ENCODE measurements at regions not wholly inside any gene's neighbourhood (a gene's known extent, or its start where the extent isn't known, plus 50 kb on each side); places are given as distances from the start of the nearest gene placed in this dataset.

- peak overlapping the region; percentile 43 for H3K4me3 ChIP-seq (ENCODE audit: low read depth, low read length)
- TF ChIP-seq CTCF (IDR thresholded peaks at IDR 0.05; ENCODE audit: low read depth, low read length): no peak
Observed at GRCh38 chr3:64353226-64353625, 128.0 kb upstream of the PRICKLE2 start.

- H3K4me3 ChIP-seq (ENCODE audit: low read depth, low read length): no peak overlapping the region
- no peak for TF ChIP-seq CTCF (IDR thresholded peaks at IDR 0.05; ENCODE audit: low read depth, low read length)
Observed at GRCh38 chr3:64352639-64352992, 127.3 kb upstream of the PRICKLE2 start.

- H3K4me3 ChIP-seq (ENCODE audit: low read depth, low read length): no peak overlapping the region
- no peak for TF ChIP-seq CTCF (IDR thresholded peaks at IDR 0.05; ENCODE audit: low read depth, low read length)
Observed at GRCh38 chr3:64351713-64352638, 126.7 kb upstream of the PRICKLE2 start.

- no peak overlapping the region for H3K4me3 ChIP-seq (ENCODE audit: low read depth, low read length)
- no peak for TF ChIP-seq CTCF (IDR thresholded peaks at IDR 0.05; ENCODE audit: low read depth, low read length)
Observed at GRCh38 chr3:64349551-64349950, 124.3 kb upstream of the PRICKLE2 start.

GRCh38 chr3:64345371-64345770, 120.1 kb upstream of the PRICKLE2 start:
- H3K4me3 ChIP-seq (ENCODE audit: low read depth, low read length): no peak overlapping the region
- TF ChIP-seq CTCF (IDR thresholded peaks at IDR 0.05; ENCODE audit: low read depth, low read length): no peak

- TF ChIP-seq CTCF (IDR thresholded peaks at IDR 0.05; ENCODE audit: low read depth, low read length): no peak
Observed at GRCh38 chr3:64344721-64345207, 119.5 kb upstream of the PRICKLE2 start.

GRCh38 chr3:64343689-64344430, 118.6 kb upstream of the PRICKLE2 start:
- TF ChIP-seq CTCF (IDR thresholded peaks at IDR 0.05; ENCODE audit: low read depth, low read length): no peak
- no peak overlapping the region for H3K4me3 ChIP-seq (ENCODE audit: low read depth, low read length)

More at GRCh38 chr3:64344721-64345207, 119.5 kb upstream of the PRICKLE2 start:
- H3K4me3 ChIP-seq (ENCODE audit: low read depth, low read length): peak overlapping the region; percentile 15; the same call in 1 of the 2 replicates
